B cell (primary cell): ENCODE measurements at regions not wholly inside any gene's neighbourhood (a gene's known extent, or its start where the extent isn't known, plus 50 kb on each side); places are given as distances from the start of the nearest gene placed in this dataset.

Source experiments
- CTCF ChIP-seq: fragments of 200-600 bp; IDR thresholded peaks from one replicate; pipeline ENCODE4 v1.8.0; 2022; ENCODE audit warnings: antibody characterized with exemption, mild to moderate bottlenecking
- EZH2 ChIP-seq: IDR thresholded peaks from 2 replicates; pipeline ENCODE4 v1.6.1; 2012; ENCODE audit warnings: borderline replicate concordance, low read depth, mild to moderate bottlenecking, moderate library complexity, low read length; ENCODE audit not compliant: insufficient read depth, poor library complexity, severe bottlenecking

DNA sequence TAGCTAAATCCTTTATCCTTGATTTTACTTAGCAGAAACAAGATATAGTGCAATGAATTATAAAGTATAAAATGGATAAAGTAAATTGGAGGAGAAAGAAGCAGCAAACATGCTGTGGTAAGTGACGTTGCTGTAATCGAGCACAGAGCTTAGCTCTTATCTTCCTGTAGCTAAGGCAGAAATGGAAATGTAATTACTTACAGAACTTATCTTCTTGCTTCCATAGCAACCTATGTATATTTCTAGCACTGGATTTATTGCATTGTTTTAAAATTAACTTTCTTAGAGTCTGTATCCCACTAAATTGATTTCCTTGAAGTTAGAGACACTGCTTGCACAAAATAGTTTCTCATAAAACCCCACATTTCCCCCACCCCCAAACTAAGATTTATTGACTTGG lies 130.6 kb upstream of the MC4R start:
- TF ChIP-seq CTCF (no peak), EZH2 (no peak)
